ENCODE measurements at regions not wholly inside any gene's neighbourhood (a gene's known extent, or its start where the extent isn't known, plus 50 kb on each side); places are given as distances from the start of the nearest gene placed in this dataset.

DNA sequence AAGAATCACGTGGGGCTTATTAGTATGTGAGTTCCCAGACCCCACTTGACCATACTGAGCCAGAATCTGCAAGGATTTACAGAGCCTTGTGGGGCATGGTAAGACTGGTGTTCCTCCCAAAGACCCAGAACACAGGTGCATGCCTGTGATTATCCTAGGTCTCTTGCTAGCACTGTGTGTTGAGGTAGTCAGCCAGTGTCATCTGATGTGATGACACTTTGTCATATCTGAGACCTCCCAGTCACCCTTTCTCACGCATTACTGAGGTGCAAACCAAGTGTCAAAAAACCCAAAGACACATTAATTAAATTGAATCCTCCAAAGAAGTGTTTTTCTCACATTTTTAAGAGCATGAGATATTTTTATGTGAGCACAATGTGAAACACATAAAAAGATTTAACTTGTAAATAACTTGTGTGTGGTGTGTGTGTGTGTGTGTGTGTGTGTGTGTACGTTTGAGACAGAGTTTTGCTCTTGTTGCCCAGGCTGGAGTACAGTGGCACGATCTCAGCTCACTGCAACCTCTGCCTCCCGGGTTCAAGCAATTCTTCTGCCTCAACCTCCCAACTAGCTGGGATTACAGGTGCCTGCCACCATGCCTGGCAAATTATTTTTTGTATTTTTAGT is 162.0 kb upstream of the PRPS1L1 start:
- no peaks in the 10 kb centered on the region for H3K9me3 ChIP-seq
- H3K27ac ChIP-seq: no peak overlapping the region
- no peaks in the 10 kb centered on the region for H3K36me3 ChIP-seq
- no peak for DNase-seq (ENCODE audit: extremely low spot score in 2 of 2)
- H3K4me1 ChIP-seq: no peaks in the 10 kb centered on the region
- no peak for TF ChIP-seq POLR2AphosphoS5 (IDR thresholded peaks at IDR 0.05; ENCODE audit: insufficient read depth in 1 of 2, low read depth in 1 of 2)
- TF ChIP-seq, protein P1, sequence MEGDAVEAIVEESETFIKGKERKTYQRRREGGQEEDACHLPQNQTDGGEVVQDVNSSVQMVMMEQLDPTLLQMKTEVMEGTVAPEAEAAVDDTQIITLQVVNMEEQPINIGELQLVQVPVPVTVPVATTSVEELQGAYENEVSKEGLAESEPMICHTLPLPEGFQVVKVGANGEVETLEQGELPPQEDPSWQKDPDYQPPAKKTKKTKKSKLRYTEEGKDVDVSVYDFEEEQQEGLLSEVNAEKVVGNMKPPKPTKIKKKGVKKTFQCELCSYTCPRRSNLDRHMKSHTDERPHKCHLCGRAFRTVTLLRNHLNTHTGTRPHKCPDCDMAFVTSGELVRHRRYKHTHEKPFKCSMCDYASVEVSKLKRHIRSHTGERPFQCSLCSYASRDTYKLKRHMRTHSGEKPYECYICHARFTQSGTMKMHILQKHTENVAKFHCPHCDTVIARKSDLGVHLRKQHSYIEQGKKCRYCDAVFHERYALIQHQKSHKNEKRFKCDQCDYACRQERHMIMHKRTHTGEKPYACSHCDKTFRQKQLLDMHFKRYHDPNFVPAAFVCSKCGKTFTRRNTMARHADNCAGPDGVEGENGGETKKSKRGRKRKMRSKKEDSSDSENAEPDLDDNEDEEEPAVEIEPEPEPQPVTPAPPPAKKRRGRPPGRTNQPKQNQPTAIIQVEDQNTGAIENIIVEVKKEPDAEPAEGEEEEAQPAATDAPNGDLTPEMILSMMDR (IDR thresholded peaks at IDR 0.05): no peak
- TF ChIP-seq POLR2A (IDR thresholded peaks at IDR 0.05): no peak
- no peak overlapping the region for H3K4me3 ChIP-seq
- H3K27me3 ChIP-seq: no peaks in the 10 kb centered on the region
- intact Hi-C loops (cut with DNase I): loop anchor here (10.0 kb wide), 1 partner anchor 1415 kb away; no protein-coding TSS in a partner anchor

DNA sequence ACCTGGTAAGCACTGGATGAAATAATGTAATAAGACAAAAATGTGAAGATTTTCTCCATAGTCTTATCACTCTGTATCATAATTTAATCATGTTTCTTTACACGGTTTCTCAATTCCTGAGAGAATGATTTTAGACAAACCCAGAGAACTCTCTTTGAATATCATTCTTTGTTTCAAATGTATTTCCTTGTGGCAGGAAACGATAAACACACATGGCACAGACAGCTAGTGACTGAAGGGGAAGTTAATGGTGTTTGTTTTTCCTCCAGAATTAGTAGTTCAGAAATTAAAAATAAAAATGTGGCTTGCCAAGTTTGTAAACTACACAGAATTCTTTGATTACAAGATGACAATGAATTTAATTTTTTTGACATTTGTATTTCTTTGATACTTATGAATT is 163.7 kb upstream of the PRPS1L1 start:
- no peaks in the 10 kb centered on the region for H3K27me3 ChIP-seq
- no peak overlapping the region for H3K27ac ChIP-seq
- H3K4me3 ChIP-seq: no peak overlapping the region
- TF ChIP-seq POLR2A (IDR thresholded peaks at IDR 0.05) (no peak), POLR2AphosphoS5 (IDR thresholded peaks at IDR 0.05; ENCODE audit: insufficient read depth in 1 of 2, low read depth in 1 of 2) (no peak)
- TF ChIP-seq, protein P1 (IDR thresholded peaks at IDR 0.05): no peak
- no peaks in the 10 kb centered on the region for H3K4me1 ChIP-seq
- H3K9me3 ChIP-seq: no peaks in the 10 kb centered on the region
- no peak for DNase-seq (ENCODE audit: extremely low spot score in 2 of 2)
- intact Hi-C loops (cut with DNase I): loop anchor here (10.0 kb wide), 1 partner anchor 1413 kb away; no protein-coding TSS in a partner anchor
- H3K36me3 ChIP-seq: no peaks in the 10 kb centered on the region

DNA sequence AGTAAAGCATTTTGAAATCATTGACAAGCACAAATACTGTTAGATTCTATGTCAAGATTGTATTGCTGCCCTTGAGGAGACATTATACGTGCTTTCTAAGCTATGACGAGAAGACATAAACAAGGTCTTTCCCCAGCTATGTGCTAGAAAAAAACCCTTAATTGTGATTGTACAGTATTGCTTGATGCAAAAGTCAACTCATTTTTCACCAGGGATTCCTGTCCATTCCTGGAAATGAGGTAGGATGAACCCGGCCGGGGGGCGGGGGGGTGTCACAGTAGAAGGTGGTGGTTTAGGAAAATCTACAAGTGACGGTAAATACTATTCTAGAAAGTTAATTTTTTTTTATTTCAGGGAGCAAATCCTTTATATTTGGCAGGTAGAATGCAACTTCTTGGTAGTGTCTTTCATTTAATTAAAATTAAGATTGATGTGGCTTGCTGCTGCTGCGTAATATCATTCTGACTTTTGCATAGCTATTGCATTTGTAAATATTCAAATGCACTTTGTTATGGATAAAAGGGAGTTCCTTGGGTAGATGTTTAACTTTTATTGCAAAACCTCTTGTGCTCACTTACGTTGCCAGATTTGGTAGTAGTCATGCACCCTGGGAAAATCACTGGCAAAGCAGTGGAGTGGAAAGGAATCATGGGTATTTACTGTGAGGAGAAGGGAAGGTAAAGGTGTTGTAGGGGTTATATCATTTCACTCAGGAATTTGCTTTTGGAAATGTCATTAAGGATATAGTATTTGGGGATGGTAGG is 164.4 kb upstream of the PRPS1L1 start:
- TF ChIP-seq POLR2AphosphoS5 (IDR thresholded peaks at IDR 0.05; ENCODE audit: insufficient read depth in 1 of 2, low read depth in 1 of 2) (no peak), POLR2A (IDR thresholded peaks at IDR 0.05) (no peak)
- TF ChIP-seq, protein P1 (IDR thresholded peaks at IDR 0.05): no peak
- intact Hi-C loops (cut with DNase I): loop anchor here (10.0 kb wide), 1 partner anchor 1413 kb away; no protein-coding TSS in a partner anchor

DNA sequence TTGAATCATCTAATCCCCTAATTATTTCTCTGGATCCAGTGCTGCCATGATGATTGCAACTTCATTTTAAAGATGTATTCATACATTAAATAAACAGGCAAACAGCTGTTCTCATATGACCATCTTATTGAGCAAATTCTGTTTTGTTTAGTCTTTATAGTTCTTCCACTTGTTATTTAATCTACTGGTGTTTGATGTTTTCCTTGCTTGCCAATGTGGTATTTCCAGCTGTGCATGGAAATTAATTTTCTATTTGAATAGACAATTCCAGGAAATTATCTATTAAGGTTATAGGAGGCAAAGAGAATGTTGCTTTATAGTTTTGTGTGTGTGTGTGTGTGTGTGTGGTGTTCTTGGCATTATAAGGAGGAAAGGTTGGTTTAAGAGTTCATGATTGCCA is 167.0 kb upstream of the PRPS1L1 start:
- Histone ChIP-seq H3K27ac (no peak overlapping the region), H3K4me1 (no peaks in the 10 kb centered on the region), H3K27me3 (no peaks in the 10 kb centered on the region), H3K9me3 (no peaks in the 10 kb centered on the region), H3K36me3 (no peaks in the 10 kb centered on the region), H3K4me3 (no peak overlapping the region)
- intact Hi-C loops (cut with DNase I): loop anchor here (10.0 kb wide), 1 partner anchor 1410 kb away; no protein-coding TSS in a partner anchor
- no peak for DNase-seq (ENCODE audit: extremely low spot score in 2 of 2)
- TF ChIP-seq POLR2A (IDR thresholded peaks at IDR 0.05): no peak
- TF ChIP-seq POLR2AphosphoS5 (IDR thresholded peaks at IDR 0.05; ENCODE audit: insufficient read depth in 1 of 2, low read depth in 1 of 2): no peak
- TF ChIP-seq, protein P1 (IDR thresholded peaks at IDR 0.05): no peak

More for the DNA sequence above, 164.4 kb upstream of the PRPS1L1 start:
- Histone ChIP-seq H3K27me3 (no peaks in the 10 kb centered on the region), H3K9me3 (no peaks in the 10 kb centered on the region), H3K27ac (no peak overlapping the region), H3K4me3 (no peak overlapping the region), H3K4me1 (no peaks in the 10 kb centered on the region), H3K36me3 (no peaks in the 10 kb centered on the region)
- DNase-seq (ENCODE audit: extremely low spot score in 2 of 2): no peak
